GM19025 (cell line): ENCODE measurements at regions not wholly inside any gene's neighbourhood (a gene's known extent, or its start where the extent isn't known, plus 50 kb on each side); places are given as distances from the start of the nearest gene placed in this dataset.
"Not testable (repeated sequence)": the region's sequence is repeated elsewhere in the genome, so short reads cannot be mapped to it uniquely, and the experiment has no call there.

ENCODE experiments used
- ATAC-seq: cut with Tn5 transposase; IDR thresholded peaks from one replicate; pipeline ENCODE4 v1.9.1; 2021; ENCODE audit warnings: mild to moderate bottlenecking, low read depth, moderate library complexity; ENCODE audit not compliant: unreplicated experiment

GRCh38 chr14:97995038-97995437 lies 1197.9 kb downstream of the VRK1 start:
- ATAC-seq, result no peak

- ATAC-seq, result no peak
Observed at GRCh38 chr14:97995531-97995930, 1198.3 kb downstream of the VRK1 start.

DNA sequence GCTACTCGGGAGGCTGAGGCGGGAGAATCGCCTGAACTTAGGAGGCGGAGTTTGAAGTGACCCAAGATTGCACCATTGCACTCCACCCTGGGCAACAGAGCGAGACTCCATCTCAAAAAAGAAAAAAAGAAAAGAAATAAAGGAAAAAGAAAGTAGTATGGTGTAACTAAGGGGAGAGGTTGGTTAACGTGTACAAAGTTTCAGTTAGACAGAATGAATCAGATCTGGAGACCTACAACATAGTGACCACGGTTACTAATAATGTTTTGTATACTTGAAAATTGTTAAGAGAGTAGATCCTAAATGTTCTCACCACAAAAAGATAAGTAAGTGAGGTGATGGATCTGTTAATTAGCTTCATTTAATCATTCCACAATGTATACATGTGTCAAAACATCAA lies 1208.8 kb downstream of the VRK1 start:
- ATAC-seq, result no peak

- ATAC-seq, result no peak
Observed at GRCh38 chr14:98008381-98009113, 1211.4 kb downstream of the VRK1 start.

DNA sequence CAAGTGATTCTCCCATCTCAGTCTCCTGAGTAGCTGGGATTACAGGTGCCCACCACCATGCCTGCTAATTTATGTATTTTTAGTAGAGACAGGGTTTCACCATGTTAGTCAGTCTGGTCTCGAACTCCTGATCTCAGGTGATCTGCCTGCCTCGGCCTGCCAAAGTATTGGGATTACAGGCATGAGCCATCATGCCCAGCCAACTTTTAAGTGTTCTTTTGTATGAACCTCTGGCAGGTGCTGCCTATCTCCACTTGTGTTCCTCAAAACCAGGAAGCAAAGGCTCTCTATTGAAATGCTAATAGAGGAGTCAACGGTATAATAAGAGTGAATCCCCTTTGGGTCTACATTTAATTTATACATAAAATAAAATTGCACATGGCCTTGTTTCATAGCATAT lies 1212.0 kb downstream of the VRK1 start:
- ATAC-seq, result not testable (repeated sequence)

GRCh38 chr14:98010784-98011183 lies 1213.6 kb downstream of the VRK1 start:
- ATAC-seq, result no peak

DNA sequence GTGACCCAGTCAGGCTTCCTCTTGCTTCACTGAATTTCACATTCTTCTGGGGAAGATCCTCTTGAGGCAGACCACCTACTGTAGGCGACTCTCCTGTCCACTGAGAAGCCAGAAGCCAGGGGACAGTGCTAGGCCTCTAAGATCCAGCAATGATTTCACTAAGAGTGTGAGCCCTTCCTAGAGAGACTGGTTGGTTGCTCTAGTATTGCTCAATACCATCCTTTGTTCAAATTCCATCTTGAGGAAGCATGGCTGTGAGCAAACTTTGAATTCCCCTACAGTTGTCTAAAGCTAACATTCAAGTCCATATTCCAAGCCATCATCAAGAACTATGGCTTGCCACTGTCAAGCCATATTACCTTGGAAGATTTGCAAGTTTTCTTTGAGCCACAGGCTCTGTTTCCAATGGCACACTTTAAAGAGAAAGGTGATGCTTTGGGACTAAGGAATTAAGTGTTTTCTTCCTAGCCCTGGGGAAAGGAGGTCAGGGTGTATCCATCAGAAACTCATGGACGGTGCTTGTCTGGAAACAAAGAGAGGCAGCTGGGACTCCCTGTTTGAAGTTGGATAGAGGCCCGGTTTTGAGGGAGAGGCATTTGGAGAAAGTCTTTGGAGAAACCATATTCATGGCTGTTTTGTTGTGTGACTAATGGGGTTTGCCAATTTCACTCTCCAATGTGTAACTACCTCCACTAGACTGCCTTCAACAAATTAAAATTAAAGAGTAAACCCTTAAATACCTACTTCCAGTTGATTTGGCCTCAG lies 1217.9 kb downstream of the VRK1 start:
- no peak for ATAC-seq

DNA sequence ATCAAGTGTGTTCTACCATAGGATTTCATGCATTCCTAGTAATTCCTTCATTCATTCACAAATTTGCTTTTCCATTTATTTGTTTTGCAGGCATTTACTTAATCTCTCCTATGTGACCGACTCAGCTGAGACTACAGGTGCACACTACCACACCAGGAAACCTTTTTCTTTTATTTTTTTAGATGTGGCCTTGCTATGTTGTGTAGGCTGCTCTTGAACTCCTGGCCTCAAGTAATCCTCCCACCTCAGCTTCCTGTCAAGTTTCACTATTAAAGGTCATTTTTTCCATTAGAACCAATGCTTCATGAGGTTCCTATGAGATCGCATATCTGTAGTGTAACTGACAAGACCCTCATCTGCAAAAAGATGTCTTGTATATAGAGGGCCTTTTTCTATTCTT lies 1218.7 kb downstream of the VRK1 start:
- no peak for ATAC-seq

DNA sequence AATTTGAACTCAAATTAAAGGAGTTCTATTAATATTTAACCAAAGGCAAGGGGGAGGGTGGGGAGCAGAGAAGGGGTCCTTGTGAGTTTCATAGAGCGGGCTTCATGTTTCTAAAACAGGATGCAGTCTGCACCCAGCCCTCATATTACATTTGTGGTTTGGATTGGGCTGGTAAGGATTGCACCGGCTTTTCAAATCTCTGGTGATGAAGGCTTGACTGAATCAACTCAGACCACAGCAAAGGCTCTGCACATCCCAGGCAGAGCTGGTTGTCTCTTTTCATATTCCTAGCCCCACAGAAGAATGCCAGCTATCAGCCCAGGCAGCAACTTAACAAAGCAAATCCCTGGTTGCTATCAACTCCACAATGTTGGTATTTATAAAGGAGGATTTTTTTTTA lies 1221.4 kb downstream of the VRK1 start:
- ATAC-seq, result no peak

- ATAC-seq, result no peak
Observed at GRCh38 chr14:98022541-98023520, 1225.6 kb downstream of the VRK1 start.

GRCh38 chr14:98028162-98028561 lies 1231.0 kb downstream of the VRK1 start:
- ATAC-seq, result no peak

- ATAC-seq, result no peak
Observed at GRCh38 chr14:98035396-98035795, 1236.6 kb downstream of the BCL11B start.

DNA sequence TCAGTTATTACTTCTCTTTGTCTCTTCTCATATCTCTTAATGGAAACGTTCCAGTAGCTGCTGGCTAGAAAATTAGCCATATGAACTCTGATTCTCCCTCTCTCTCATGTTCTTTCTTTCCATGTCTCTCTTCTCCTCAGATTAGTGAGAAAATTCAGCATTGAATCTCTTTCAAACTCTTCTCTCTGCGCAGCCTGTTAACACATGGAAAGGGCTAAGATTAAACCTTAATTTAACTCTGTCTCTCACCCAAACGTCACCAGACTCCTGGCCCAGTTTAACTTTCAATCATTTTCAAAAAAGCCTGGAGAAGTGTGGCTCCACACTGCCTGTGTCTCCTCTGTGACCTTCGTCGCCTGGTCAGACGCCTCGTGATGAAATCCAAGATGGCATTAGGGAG lies 1234.2 kb downstream of the BCL11B start:
- ATAC-seq, result no peak

- no peak for ATAC-seq
Observed at GRCh38 chr14:98056946-98057345, 1215.1 kb downstream of the BCL11B start.

GRCh38 chr14:98059106-98059505 lies 1212.9 kb downstream of the BCL11B start:
- no peak for ATAC-seq

DNA sequence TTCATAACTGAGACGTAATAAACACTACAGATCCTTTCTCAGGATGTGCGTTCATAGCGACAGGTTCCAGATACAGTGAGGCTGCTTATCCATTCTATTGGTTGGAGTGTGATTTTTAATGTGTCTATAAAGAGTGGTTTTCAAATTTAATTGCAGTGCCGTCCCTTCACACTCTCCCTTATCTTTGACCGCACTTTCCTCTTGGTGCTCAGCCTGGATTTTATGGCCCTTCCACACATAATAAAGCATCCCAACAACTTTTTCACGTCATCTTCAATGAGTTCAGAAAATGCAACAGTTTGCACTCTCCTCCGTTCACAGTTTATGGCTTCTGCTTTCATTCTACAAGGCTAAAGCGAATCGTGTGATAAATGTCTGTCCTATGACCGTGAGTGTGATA lies 1209.9 kb downstream of the BCL11B start:
- no peak for ATAC-seq

DNA sequence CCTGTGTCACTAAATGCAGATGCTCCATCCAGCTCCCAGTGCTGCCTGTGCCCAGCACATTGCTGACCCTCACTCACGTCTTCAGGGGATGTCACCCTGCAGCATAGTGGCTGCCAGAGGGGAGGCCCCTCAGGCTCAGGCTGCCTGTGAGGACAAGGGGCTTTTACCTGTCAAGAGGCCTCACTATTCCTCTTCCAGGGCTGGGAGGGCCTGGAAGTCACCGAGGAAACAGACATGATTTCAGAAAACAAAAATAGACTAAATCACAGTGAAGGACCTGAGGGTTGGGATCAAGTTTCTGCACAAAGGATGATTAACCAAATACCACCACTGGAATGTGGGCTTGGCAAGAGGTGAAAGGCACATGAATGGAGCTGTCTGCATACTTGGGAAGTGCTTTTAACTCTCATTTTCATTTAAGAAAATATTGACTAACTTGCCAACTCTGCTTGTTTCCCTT lies 1202.3 kb downstream of the BCL11B start:
- no peak for ATAC-seq

DNA sequence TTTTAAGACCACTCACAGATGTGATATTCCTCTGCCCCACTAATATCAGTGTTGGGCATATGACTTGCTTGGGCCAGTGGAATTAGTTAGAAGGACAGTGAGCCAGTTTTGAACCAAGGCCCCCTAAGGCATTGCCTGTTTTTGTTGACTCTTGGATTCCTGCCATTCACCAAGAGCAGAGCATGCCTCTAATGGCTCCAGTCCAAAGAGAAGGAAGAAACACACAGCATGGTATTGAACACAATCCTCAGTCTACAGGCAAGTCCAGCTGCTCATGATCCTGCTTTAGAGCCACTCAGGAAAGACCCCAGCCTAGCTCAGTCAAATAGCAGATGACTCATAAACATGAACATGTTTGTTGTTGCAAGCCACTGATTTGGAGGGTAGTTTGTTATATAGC lies 1201.5 kb downstream of the BCL11B start:
- no peak for ATAC-seq

DNA sequence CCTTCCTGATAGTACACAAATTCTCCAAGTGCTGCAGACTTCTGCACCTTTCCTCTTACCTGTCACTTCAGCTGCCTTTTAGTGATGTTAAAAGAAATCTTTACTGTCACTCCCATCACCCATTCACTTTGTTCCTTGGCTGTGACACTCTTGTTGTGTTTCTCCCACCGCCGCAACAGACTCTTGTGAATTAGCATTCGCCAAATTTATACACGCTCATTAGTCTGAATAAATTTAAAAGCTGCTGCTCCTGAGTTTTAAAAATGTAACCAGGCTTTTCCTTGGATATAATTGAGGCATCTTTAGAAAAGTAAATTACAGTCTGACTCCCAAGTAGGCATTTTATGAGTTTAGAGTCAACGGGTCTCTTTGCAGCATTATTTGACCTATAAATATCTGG lies 1197.9 kb downstream of the BCL11B start:
- no peak for ATAC-seq

- ATAC-seq, result no peak
Observed at GRCh38 chr14:98077176-98077575, 1194.8 kb downstream of the BCL11B start.

GRCh38 chr14:98082833-98083232 lies 1189.2 kb downstream of the BCL11B start:
- ATAC-seq, result no peak
